C4-2B (cell line): ENCODE measurements at regions not wholly inside any gene's neighbourhood (a gene's known extent, or its start where the extent isn't known, plus 50 kb on each side); places are given as distances from the start of the nearest gene placed in this dataset.

Experiments used
- H3K27ac ChIP-seq: fragments of 450-650 bp; 2 replicates; pipeline ENCODE4 v1.5.1; 2017
- CTCF ChIP-seq: fragments of 450-650 bp; conservative IDR thresholded peaks from 2 replicates; pipeline ENCODE4 v1.5.1; 2017; ENCODE audit warnings: mild to moderate bottlenecking
- ZFX ChIP-seq: fragments of 450-650 bp; IDR thresholded peaks from 2 replicates; pipeline ENCODE4 v1.6.1; 2017

DNA sequence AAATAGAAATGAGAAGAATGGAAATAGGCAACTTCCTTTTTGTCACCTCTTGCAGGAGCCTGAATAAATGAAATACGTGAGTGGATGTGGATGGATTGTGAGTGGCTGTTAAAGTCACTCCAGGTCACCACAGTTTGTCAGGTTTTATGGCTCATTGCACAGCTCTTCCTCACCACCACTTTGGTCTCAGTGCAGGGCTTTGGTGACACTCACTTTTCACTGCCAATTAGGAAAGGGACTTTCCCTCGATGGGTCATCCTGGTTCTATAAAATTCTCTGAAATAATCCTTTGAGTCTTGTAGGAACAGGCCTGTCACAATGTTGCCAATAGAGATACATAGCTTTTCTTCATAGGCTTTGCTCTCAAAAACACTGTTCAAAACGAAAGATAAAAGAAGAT, 172.4 kb upstream of the C11orf87 start:
- no peak overlapping the region for H3K27ac ChIP-seq
- TF ChIP-seq CTCF (no peak), ZFX (no peak)

- H3K27ac ChIP-seq: no peak overlapping the region
- TF ChIP-seq CTCF: no peak
- TF ChIP-seq ZFX: no peak
These were observed 170.8 kb upstream of the C11orf87 start for GRCh38 chr11:109251230-109251629.

GRCh38 chr11:109264128-109264527, 157.9 kb upstream of the C11orf87 start:
- no peak overlapping the region for H3K27ac ChIP-seq
- TF ChIP-seq CTCF (no peak), ZFX (no peak)

DNA sequence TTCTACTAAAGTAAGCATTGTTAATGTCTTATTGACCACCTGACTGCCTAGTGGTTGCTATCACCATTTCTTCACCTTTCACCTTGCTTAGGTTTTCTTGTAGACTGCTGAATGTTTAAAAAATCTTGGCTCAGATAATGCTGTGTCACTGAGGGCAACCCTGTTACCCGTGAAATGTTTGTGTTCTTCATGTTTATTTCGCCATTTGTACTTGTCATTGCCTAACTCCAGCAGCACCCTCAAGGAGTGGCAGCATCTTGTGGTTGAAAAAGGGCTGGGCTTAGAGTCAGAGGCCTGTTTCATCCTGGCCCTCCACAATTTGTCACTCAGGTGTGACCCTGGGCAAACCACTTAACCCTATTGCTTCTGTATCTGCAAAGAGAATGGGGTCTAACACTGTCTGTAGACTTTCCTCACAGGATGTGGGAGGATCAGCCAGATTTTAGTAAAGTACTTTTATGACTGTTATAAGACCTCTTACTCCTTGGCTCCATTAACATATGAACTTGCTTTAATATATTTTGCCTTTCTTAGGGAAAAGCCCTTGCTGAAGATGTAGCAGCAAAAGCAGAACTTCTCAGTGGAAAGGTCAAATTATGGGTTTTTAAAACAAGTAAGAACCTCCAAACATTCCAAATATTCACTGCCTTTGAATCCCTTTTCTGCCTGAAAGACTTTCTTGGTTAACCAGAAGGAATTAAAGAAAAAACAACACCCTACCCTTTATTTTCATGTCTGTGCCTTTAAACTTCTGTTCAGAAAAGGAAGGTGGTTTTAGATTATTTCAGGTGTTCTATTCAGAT, 154.5 kb upstream of the C11orf87 start:
- H3K27ac ChIP-seq: no peak overlapping the region
- TF ChIP-seq ZFX (no peak), CTCF (no peak)

DNA sequence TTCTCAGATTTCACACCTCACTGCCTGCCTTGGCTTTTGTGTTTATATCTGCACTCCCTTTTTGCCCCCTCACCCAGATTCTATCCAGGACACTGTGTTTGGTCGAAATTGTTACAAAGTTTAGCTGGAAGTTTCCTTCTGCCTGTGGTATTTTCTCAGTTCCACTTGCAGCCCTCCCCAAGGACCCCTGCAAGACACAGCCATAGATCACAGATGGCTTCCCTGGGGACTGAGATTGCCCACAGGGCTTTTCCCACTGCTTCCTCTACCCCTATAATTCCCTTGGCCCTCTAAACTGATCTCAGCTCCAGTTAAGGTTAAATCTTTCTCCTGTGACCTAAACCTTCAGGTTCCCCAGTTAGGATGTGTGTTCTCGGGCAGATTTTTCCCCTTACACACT, 146.1 kb upstream of the C11orf87 start:
- no peak overlapping the region for H3K27ac ChIP-seq
- TF ChIP-seq ZFX: no peak
- TF ChIP-seq CTCF: no peak

GRCh38 chr11:109285465-109285864, 136.5 kb upstream of the C11orf87 start:
- TF ChIP-seq CTCF (no peak), ZFX (no peak)
- no peak overlapping the region for H3K27ac ChIP-seq

- no peak overlapping the region for H3K27ac ChIP-seq
- TF ChIP-seq CTCF: no peak
- no peak for TF ChIP-seq ZFX
These were observed 130.4 kb upstream of the C11orf87 start for GRCh38 chr11:109291553-109291952.
